ENCODE measurements at regions not wholly inside any gene's neighbourhood (a gene's known extent, or its start where the extent isn't known, plus 50 kb on each side); places are given as distances from the start of the nearest gene placed in this dataset.
A peak's percentile ranks its signal among the peaks of the same experiment; 100 is the strongest.

DNA sequence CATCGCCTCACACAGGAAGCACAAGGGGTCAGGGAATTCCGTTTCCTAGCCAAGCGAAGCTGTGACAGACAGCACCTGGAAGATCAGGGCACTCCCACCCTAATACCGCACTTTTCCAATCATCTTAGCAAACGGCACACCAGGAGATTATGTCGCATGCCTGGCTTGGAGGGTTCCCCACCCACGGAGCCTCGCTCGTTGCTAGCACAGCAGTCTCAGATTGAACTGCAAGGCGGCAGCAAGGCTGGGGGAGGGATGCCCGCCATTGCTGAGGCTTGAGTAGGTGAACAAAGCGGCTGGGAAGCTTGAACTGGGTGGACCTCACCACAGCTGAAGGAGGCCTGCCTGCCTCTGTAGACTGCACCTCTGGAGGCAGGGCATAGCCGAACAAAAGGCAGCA is 384.8 kb downstream of the CNTN6 start:
- no peak for TF ChIP-seq CTCF (IDR thresholded peaks at IDR 0.05; ENCODE audit: insufficient read depth, low read depth, low read length)
- H3K4me3 ChIP-seq (ENCODE audit: low read depth, low read length): no peak overlapping the region
- DNase-seq (ENCODE audit: low read depth): no peak

DNA sequence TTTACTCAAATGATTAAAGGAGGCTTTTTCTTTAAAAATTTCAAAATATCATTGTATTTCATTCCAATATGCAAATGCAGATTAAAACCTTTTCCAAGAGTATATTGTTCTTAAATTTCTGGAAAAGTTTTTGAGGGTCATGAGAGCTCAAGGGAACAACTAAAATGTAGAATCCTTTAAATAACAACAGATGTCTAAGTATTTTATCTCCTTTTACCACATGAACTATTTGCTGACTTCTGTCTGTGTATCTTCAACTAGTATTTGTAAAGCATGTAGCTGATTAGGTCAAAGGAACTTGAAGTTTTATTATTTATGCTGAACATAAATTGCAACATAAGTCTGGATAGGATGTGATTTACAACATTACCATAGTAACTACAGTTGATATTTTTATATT is 402.6 kb downstream of the CNTN6 start:
- H3K4me3 ChIP-seq (ENCODE audit: low read depth, low read length): no peak overlapping the region
- no peak for TF ChIP-seq CTCF (IDR thresholded peaks at IDR 0.05; ENCODE audit: insufficient read depth, low read depth, low read length)
- DNase-seq (ENCODE audit: low read depth): no peak

DNA sequence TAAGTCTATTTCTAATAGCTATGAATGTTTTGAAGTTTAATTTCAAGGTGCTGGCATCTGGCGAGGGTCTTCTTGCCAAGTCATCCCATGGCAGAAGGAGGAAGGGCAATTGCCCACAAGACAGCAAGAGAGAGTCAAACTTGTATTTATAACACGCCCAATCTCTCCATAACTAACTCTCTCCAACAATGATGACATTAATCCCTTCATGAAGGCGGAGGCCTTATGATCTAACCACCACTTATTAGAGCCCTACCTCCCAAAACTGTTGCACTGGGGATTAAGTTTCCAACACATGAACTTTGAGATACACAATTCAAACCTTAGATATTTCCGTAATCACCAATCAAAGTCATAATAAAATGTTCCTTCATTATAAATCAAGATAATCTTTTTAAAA is 406.9 kb downstream of the CNTN6 start:
- H3K4me3 ChIP-seq (ENCODE audit: low read depth, low read length): no peak overlapping the region
- no peak for TF ChIP-seq CTCF (IDR thresholded peaks at IDR 0.05; ENCODE audit: insufficient read depth, low read depth, low read length)
- no peak for DNase-seq (ENCODE audit: low read depth)

- DNase-seq (ENCODE audit: low read depth): peak; percentile 30
- no peak overlapping the region for H3K4me3 ChIP-seq (ENCODE audit: low read depth, low read length)
- no peak for TF ChIP-seq CTCF (IDR thresholded peaks at IDR 0.05; ENCODE audit: insufficient read depth, low read depth, low read length)
Observed at GRCh38 chr3:1501406-1502115, 408.7 kb downstream of the CNTN6 start.

GRCh38 chr3:1506090-1506489 is 413.3 kb downstream of the CNTN6 start:
- DNase-seq (ENCODE audit: low read depth): no peak
- TF ChIP-seq CTCF (IDR thresholded peaks at IDR 0.05; ENCODE audit: insufficient read depth, low read depth, low read length): no peak
- no peak overlapping the region for H3K4me3 ChIP-seq (ENCODE audit: low read depth, low read length)

- no peak for TF ChIP-seq CTCF (IDR thresholded peaks at IDR 0.05; ENCODE audit: insufficient read depth, low read depth, low read length)
- H3K4me3 ChIP-seq (ENCODE audit: low read depth, low read length): no peak overlapping the region
- no peak for DNase-seq (ENCODE audit: low read depth)
Observed at GRCh38 chr3:1513662-1514061, 420.8 kb downstream of the CNTN6 start.

DNA sequence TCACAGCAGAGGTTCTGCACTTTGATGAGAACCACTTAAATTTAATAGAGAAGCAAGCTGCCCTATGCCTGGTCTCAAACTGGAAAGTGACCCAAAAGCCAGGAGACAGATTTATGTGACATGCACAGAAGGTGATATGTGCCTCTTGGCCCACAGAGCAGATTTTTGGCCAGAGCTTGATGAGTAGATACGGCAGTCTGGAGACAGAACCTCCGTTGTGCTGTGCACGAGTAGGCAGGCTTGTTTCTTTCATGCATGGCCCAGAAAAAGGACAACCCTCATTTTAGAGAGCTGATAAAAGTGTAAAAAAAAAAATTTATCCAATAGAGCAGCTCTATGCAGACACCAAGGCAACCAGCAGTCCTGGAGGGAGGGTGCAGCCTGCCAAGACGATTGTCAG is 423.1 kb downstream of the CNTN6 start:
- no peak overlapping the region for H3K4me3 ChIP-seq (ENCODE audit: low read depth, low read length)
- TF ChIP-seq CTCF (IDR thresholded peaks at IDR 0.05; ENCODE audit: insufficient read depth, low read depth, low read length): no peak
- no peak for DNase-seq (ENCODE audit: low read depth)
